WTC11 (cell line): ENCODE measurements at regions not wholly inside any gene's neighbourhood (a gene's known extent, or its start where the extent isn't known, plus 50 kb on each side); places are given as distances from the start of the nearest gene placed in this dataset.

Experiments used
- FOXK1 ChIP-seq: sonication (generic); formaldehyde crosslinking; IDR thresholded peaks from 2 replicates; pipeline ENCODE4 v1.8.0; 2022; ENCODE audit warnings: mild to moderate bottlenecking, moderate library complexity, missing genetic modification reagents
- MYBL2 ChIP-seq: sonication (generic); formaldehyde crosslinking; IDR thresholded peaks from 2 replicates; pipeline ENCODE4 v1.8.1; 2023; ENCODE audit warnings: mild to moderate bottlenecking, moderate library complexity, missing genetic modification reagents
- NFATC4 ChIP-seq: fragments of 250-450 bp; sonication (Bioruptor Pico); IDR thresholded peaks from 2 replicates; pipeline ENCODE4 v1.9.0; 2021; ENCODE audit warnings: mild to moderate bottlenecking
- TF ChIP-seq, protein P1 (sequence below): fragments of 200-600 bp; IDR thresholded peaks from 2 replicates; pipeline ENCODE4 v1.8.0; 2022; ENCODE audit warnings: antibody characterized with exemption
- TF ChIP-seq, protein P2 (sequence below): sonication (generic); formaldehyde crosslinking; IDR thresholded peaks from 2 replicates; pipeline ENCODE4 v1.8.0; 2022; ENCODE audit warnings: mild to moderate bottlenecking, missing genetic modification reagents
- TF ChIP-seq, protein P3 (sequence below): sonication (generic); formaldehyde crosslinking; IDR thresholded peaks from 2 replicates; pipeline ENCODE4 v1.8.0; 2022; ENCODE audit warnings: missing genetic modification reagents
- TF ChIP-seq, protein P4 (sequence below): sonication (generic); formaldehyde crosslinking; conservative IDR thresholded peaks from 2 replicates; pipeline ENCODE4 v1.8.1; 2022; ENCODE audit warnings: mild to moderate bottlenecking, missing genetic modification reagents

DNA sequence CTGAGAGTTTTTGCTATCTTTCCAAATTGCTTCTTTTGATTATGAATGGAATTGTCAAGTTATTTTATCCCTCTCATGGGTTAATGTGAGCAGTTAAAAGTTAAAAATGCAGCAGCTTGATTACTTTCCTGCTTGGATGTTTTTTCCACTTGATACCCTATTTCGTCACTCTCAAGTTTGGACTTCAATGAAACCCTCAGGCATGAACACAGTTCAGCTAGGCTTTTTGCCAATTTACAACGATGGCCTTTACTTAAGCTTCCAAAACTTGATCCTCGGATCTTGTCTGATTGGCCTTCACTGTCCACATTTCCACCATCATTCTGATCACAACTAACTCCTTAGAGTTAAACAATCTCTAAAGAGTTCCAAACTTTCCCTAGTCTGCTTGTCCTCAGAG is 752.4 kb upstream of the PRMT6 start:
- no peak for TF ChIP-seq MYBL2
- TF ChIP-seq, protein P1, sequence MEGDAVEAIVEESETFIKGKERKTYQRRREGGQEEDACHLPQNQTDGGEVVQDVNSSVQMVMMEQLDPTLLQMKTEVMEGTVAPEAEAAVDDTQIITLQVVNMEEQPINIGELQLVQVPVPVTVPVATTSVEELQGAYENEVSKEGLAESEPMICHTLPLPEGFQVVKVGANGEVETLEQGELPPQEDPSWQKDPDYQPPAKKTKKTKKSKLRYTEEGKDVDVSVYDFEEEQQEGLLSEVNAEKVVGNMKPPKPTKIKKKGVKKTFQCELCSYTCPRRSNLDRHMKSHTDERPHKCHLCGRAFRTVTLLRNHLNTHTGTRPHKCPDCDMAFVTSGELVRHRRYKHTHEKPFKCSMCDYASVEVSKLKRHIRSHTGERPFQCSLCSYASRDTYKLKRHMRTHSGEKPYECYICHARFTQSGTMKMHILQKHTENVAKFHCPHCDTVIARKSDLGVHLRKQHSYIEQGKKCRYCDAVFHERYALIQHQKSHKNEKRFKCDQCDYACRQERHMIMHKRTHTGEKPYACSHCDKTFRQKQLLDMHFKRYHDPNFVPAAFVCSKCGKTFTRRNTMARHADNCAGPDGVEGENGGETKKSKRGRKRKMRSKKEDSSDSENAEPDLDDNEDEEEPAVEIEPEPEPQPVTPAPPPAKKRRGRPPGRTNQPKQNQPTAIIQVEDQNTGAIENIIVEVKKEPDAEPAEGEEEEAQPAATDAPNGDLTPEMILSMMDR, result no peak
- no peak for TF ChIP-seq FOXK1
- TF ChIP-seq, protein P2, sequence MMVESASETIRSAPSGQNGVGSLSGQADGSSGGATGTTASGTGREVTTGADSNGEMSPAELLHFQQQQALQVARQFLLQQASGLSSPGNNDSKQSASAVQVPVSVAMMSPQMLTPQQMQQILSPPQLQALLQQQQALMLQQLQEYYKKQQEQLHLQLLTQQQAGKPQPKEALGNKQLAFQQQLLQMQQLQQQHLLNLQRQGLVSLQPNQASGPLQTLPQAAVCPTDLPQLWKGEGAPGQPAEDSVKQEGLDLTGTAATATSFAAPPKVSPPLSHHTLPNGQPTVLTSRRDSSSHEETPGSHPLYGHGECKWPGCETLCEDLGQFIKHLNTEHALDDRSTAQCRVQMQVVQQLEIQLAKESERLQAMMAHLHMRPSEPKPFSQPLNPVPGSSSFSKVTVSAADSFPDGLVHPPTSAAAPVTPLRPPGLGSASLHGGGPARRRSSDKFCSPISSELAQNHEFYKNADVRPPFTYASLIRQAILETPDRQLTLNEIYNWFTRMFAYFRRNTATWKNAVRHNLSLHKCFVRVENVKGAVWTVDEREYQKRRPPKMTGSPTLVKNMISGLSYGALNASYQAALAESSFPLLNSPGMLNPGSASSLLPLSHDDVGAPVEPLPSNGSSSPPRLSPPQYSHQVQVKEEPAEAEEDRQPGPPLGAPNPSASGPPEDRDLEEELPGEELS (CRISPR knock-in tag), result no peak
- TF ChIP-seq, protein P3, sequence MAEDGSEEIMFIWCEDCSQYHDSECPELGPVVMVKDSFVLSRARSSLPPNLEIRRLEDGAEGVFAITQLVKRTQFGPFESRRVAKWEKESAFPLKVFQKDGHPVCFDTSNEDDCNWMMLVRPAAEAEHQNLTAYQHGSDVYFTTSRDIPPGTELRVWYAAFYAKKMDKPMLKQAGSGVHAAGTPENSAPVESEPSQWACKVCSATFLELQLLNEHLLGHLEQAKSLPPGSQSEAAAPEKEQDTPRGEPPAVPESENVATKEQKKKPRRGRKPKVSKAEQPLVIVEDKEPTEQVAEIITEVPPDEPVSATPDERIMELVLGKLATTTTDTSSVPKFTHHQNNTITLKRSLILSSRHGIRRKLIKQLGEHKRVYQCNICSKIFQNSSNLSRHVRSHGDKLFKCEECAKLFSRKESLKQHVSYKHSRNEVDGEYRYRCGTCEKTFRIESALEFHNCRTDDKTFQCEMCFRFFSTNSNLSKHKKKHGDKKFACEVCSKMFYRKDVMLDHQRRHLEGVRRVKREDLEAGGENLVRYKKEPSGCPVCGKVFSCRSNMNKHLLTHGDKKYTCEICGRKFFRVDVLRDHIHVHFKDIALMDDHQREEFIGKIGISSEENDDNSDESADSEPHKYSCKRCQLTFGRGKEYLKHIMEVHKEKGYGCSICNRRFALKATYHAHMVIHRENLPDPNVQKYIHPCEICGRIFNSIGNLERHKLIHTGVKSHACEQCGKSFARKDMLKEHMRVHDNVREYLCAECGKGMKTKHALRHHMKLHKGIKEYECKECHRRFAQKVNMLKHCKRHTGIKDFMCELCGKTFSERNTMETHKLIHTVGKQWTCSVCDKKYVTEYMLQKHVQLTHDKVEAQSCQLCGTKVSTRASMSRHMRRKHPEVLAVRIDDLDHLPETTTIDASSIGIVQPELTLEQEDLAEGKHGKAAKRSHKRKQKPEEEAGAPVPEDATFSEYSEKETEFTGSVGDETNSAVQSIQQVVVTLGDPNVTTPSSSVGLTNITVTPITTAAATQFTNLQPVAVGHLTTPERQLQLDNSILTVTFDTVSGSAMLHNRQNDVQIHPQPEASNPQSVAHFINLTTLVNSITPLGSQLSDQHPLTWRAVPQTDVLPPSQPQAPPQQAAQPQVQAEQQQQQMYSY (CRISPR knock-in tag), result no peak
- TF ChIP-seq, protein P4, sequence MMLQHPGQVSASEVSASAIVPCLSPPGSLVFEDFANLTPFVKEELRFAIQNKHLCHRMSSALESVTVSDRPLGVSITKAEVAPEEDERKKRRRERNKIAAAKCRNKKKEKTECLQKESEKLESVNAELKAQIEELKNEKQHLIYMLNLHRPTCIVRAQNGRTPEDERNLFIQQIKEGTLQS (CRISPR knock-in tag), result no peak
- no peak for TF ChIP-seq NFATC4 (CRISPR knock-in tag)
